ENCODE measurements at regions not wholly inside any gene's neighbourhood (a gene's known extent, or its start where the extent isn't known, plus 50 kb on each side); places are given as distances from the start of the nearest gene placed in this dataset.

DNA sequence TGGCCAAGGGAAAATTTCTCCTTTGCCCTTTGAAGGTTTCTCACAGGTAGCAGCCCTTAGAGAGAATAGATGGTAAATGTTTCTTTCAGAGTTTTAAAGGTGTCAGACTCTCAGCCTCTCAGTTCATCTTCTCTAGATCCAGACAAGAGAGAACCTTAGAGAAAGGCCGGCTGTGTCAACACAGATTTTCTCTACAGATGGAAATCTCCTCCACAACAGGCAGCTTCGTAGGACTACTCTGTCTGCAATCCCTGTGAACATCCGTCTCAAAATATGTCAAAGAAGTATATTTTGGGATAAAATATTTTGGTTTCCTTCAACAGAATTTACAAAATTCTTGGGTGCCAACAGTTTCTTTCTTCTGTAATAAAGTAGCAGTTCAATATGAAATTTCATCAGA, 282.1 kb upstream of the POU1F1 start (continued):
- no peak for TF ChIP-seq SP1 (CRISPR knock-in tag; conservative IDR thresholded peaks at IDR 0.05)
- no peak for TF ChIP-seq NFE2L1 (CRISPR knock-in tag; IDR thresholded peaks at IDR 0.05)

DNA sequence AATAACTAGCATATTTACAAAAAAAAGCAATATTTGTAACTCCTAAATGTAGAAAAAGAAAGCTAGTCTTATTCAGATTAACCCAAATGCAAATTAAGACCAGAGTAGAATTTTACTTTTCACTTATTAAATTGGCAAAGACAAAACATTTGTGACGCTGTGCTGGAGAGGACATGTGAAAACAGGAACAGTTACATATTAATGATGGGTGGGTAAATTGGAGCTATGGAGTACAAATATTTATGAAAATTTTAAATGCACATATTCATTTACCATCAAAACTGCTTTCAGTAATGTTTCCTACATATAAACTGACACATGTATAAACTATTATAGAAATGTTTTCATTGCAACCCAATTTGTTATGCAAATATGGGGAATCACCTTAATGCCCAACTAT, 278.9 kb upstream of the POU1F1 start:
- CTCF ChIA-PET, result no interaction called here
- POLR2A ChIA-PET, result no interaction called here
- ATAC-seq, result no peak

GRCh38 chr3:87553058-87553457, 276.7 kb upstream of the POU1F1 start:
- no peaks in the 10 kb centered on the region for H3K4me1 Mint-ChIP-seq
- no peaks in the 10 kb centered on the region for H3K27me3 Mint-ChIP-seq (ENCODE audit: low read depth)
- ChIA-PET POLR2A (no interaction called here), CTCF (no interaction called here)
- no peaks in the 10 kb centered on the region for H3K9me3 Mint-ChIP-seq
- TF ChIP-seq CREM (CRISPR knock-in tag; IDR thresholded peaks at IDR 0.05) (no peak), ZNF138 (CRISPR knock-in tag; conservative IDR thresholded peaks at IDR 0.05) (no peak), EMX1 (CRISPR knock-in tag; IDR thresholded peaks at IDR 0.05) (no peak), MYBL2 (CRISPR knock-in tag; IDR thresholded peaks at IDR 0.05) (no peak), ZBTB21 (CRISPR knock-in tag; IDR thresholded peaks at IDR 0.05; ENCODE audit: borderline replicate concordance) (no peak), ARID4B (CRISPR knock-in tag; IDR thresholded peaks at IDR 0.05; ENCODE audit: borderline replicate concordance) (no peak), ESRRA (CRISPR knock-in tag; IDR thresholded peaks at IDR 0.05; ENCODE audit: borderline replicate concordance) (no peak), IRF1 (CRISPR knock-in tag; IDR thresholded peaks at IDR 0.05) (no peak), NFATC4 (CRISPR knock-in tag; IDR thresholded peaks at IDR 0.05) (no peak), MXD4 (CRISPR knock-in tag; IDR thresholded peaks at IDR 0.05; ENCODE audit: borderline replicate concordance) (no peak), ATF2 (CRISPR knock-in tag; IDR thresholded peaks at IDR 0.05; ENCODE audit: borderline replicate concordance, low read depth) (no peak)
- TF ChIP-seq, protein P1, sequence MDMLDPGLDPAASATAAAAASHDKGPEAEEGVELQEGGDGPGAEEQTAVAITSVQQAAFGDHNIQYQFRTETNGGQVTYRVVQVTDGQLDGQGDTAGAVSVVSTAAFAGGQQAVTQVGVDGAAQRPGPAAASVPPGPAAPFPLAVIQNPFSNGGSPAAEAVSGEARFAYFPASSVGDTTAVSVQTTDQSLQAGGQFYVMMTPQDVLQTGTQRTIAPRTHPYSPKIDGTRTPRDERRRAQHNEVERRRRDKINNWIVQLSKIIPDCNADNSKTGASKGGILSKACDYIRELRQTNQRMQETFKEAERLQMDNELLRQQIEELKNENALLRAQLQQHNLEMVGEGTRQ (CRISPR knock-in tag; IDR thresholded peaks at IDR 0.05), result no peak
- TF ChIP-seq, protein P2, sequence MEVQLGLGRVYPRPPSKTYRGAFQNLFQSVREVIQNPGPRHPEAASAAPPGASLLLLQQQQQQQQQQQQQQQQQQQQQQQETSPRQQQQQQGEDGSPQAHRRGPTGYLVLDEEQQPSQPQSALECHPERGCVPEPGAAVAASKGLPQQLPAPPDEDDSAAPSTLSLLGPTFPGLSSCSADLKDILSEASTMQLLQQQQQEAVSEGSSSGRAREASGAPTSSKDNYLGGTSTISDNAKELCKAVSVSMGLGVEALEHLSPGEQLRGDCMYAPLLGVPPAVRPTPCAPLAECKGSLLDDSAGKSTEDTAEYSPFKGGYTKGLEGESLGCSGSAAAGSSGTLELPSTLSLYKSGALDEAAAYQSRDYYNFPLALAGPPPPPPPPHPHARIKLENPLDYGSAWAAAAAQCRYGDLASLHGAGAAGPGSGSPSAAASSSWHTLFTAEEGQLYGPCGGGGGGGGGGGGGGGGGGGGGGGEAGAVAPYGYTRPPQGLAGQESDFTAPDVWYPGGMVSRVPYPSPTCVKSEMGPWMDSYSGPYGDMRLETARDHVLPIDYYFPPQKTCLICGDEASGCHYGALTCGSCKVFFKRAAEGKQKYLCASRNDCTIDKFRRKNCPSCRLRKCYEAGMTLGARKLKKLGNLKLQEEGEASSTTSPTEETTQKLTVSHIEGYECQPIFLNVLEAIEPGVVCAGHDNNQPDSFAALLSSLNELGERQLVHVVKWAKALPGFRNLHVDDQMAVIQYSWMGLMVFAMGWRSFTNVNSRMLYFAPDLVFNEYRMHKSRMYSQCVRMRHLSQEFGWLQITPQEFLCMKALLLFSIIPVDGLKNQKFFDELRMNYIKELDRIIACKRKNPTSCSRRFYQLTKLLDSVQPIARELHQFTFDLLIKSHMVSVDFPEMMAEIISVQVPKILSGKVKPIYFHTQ (CRISPR knock-in tag; IDR thresholded peaks at IDR 0.05), result no peak
- TF ChIP-seq, protein P3, sequence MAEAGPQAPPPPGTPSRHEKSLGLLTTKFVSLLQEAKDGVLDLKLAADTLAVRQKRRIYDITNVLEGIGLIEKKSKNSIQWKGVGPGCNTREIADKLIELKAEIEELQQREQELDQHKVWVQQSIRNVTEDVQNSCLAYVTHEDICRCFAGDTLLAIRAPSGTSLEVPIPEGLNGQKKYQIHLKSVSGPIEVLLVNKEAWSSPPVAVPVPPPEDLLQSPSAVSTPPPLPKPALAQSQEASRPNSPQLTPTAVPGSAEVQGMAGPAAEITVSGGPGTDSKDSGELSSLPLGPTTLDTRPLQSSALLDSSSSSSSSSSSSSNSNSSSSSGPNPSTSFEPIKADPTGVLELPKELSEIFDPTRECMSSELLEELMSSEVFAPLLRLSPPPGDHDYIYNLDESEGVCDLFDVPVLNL (CRISPR knock-in tag; IDR thresholded peaks at IDR 0.05; ENCODE audit: borderline replicate concordance, low read depth), result no peak
- DNase-seq (ENCODE audit: low spot score), result no peak
- ATAC-seq, result no peak
- no peak overlapping the region for H3K4me3 Mint-ChIP-seq
- no peaks in the 10 kb centered on the region for H3K36me3 Mint-ChIP-seq
- H3K27ac Mint-ChIP-seq, result no peak overlapping the region

More for the DNA sequence above, 278.9 kb upstream of the POU1F1 start:
- no peak for DNase-seq (ENCODE audit: low spot score)
- Mint-ChIP-seq H3K27me3 (ENCODE audit: low read depth) (no peaks in the 10 kb centered on the region), H3K27ac (no peak overlapping the region), H3K4me3 (no peak overlapping the region), H3K4me1 (no peaks in the 10 kb centered on the region), H3K9me3 (no peaks in the 10 kb centered on the region), H3K36me3 (no peaks in the 10 kb centered on the region)
- TF ChIP-seq ZNF423 (CRISPR knock-in tag; IDR thresholded peaks at IDR 0.05) (no peak), NR2C2 (CRISPR knock-in tag; IDR thresholded peaks at IDR 0.05) (no peak), USF1 (CRISPR knock-in tag; IDR thresholded peaks at IDR 0.05) (no peak), FOXP1 (CRISPR knock-in tag; IDR thresholded peaks at IDR 0.05; ENCODE audit: borderline replicate concordance) (no peak), SOX15 (CRISPR knock-in tag; IDR thresholded peaks at IDR 0.05) (no peak), NFE2L1 (CRISPR knock-in tag; IDR thresholded peaks at IDR 0.05) (no peak), NFATC4 (CRISPR knock-in tag; IDR thresholded peaks at IDR 0.05) (no peak), CREM (CRISPR knock-in tag; IDR thresholded peaks at IDR 0.05) (no peak), TCF7 (CRISPR knock-in tag; IDR thresholded peaks at IDR 0.05; ENCODE audit: low read depth) (no peak)
